ENCODE measurements at regions not wholly inside any gene's neighbourhood (a gene's known extent, or its start where the extent isn't known, plus 50 kb on each side); places are given as distances from the start of the nearest gene placed in this dataset.

DNA sequence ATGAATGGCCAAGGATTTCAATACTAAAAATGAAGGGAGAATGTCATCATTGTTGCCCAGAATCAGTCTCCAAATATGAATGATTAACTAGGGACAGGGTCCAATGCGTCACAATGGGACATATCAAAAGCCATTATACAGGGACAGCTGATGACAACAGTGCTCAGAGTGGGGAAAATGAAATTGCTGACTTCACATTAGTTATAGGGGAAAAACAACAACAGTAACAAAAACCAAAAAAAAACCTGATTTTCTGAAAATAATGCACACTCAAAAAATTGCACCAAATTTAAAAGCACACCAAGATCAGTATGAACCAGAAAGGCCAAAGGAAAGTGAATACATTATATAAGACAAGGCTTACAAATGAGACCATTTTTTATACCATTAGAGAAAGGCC, 353.2 kb upstream of the SOX5 start:
- TF ChIP-seq POLR2A (IDR thresholded peaks at IDR 0.05) (no peak), EP300 (IDR thresholded peaks at IDR 0.05) (no peak)
- TF ChIP-seq, protein P1, sequence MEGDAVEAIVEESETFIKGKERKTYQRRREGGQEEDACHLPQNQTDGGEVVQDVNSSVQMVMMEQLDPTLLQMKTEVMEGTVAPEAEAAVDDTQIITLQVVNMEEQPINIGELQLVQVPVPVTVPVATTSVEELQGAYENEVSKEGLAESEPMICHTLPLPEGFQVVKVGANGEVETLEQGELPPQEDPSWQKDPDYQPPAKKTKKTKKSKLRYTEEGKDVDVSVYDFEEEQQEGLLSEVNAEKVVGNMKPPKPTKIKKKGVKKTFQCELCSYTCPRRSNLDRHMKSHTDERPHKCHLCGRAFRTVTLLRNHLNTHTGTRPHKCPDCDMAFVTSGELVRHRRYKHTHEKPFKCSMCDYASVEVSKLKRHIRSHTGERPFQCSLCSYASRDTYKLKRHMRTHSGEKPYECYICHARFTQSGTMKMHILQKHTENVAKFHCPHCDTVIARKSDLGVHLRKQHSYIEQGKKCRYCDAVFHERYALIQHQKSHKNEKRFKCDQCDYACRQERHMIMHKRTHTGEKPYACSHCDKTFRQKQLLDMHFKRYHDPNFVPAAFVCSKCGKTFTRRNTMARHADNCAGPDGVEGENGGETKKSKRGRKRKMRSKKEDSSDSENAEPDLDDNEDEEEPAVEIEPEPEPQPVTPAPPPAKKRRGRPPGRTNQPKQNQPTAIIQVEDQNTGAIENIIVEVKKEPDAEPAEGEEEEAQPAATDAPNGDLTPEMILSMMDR (IDR thresholded peaks at IDR 0.05): no peak

Measured in upper lobe of left lung (tissue), 4 donors.